ENCODE measurements at regions not wholly inside any gene's neighbourhood (a gene's known extent, or its start where the extent isn't known, plus 50 kb on each side); places are given as distances from the start of the nearest gene placed in this dataset.

GRCh38 chr10:124233546-124234138 is 140.2 kb upstream of the CHST15 start:
- Histone ChIP-seq H2BK5ac (ENCODE audit: low read length) (no peak overlapping the region), H3K9me3 (replicated peaks in 1 of 2; ENCODE audit: control insufficient read depth in 2 of 2, insufficient read depth in 1 of 2, low read depth in 1 of 2, low read length in 2 of 2) (peaks cover 0 to 15% of the 10 kb centered on the region in 2 donors), H2BK15ac (ENCODE audit: low read length) (no peak overlapping the region), H3K4ac (ENCODE audit: low read length) (no peak overlapping the region), H3K4me3 (ENCODE audit: low read length in 2 of 2) (no peak overlapping the region), H3K79me1 (ENCODE audit: low read depth, low read length) (no peaks in the 10 kb centered on the region), H3K4me1 (ENCODE audit: control insufficient read depth in 2 of 2, insufficient read depth in 1 of 2, low read depth in 1 of 2, low read length in 2 of 2) (no peaks in the 10 kb centered on the region), H3K4me2 (ENCODE audit: insufficient read depth, low read length, poor library complexity, severe bottlenecking) (no peak overlapping the region), H2AFZ (ENCODE audit: low read length) (no peak overlapping the region), H3K23ac (ENCODE audit: low read depth, low read length, poor library complexity) (no peak overlapping the region), H3K18ac (ENCODE audit: low read length) (peak overlapping the region; percentile 49), H2BK12ac (ENCODE audit: low read length) (no peak overlapping the region), H2BK120ac (ENCODE audit: low read depth, low read length) (no peak overlapping the region), H3K36me3 (replicated peaks in 1 of 2; ENCODE audit: control insufficient read depth in 2 of 2, insufficient read depth in 2 of 2, low read length in 2 of 2) (no peaks in the 10 kb centered on the region), H3K9ac (ENCODE audit: low read depth, low read length, poor library complexity) (no peak overlapping the region), H3K14ac (ENCODE audit: low read length) (peak overlapping the region; percentile 43), H3K27me3 (ENCODE audit: control insufficient read depth in 3 of 3, insufficient read depth in 3 of 3, low read depth in 1 of 3, low read length in 3 of 3) (no peaks in the 10 kb centered on the region), H2AK5ac (ENCODE audit: low read depth, low read length) (no peak overlapping the region), H3K27ac (replicated peaks; ENCODE audit: low read length) (no peak overlapping the region), H4K8ac (ENCODE audit: low read depth, low read length) (no peak overlapping the region), H4K91ac (ENCODE audit: low read depth, low read length, poor library complexity) (no peak overlapping the region)
- WGBS, 2 donors (ENCODE audit: extremely low coverage in 2 of 2, insufficient read length in 2 of 2, insufficient replicate concordance in 1 of 2) = no CpG with 5 or more reads among the region's 19 CpGs
- DNase-seq (ENCODE audit: low spot score) = no peak

- H3K9me3 ChIP-seq (replicated peaks in 1 of 2; ENCODE audit: control insufficient read depth in 2 of 2, insufficient read depth in 1 of 2, low read depth in 1 of 2, low read length in 2 of 2) = peaks cover 0 to 15% of the 10 kb centered on the region in 2 donors
- no peak overlapping the region for H2BK120ac ChIP-seq (ENCODE audit: low read depth, low read length)
These were observed 139.5 kb upstream of the CHST15 start for GRCh38 chr10:124232686-124233545.

GRCh38 chr10:124231168-124232155 is 138.1 kb upstream of the CHST15 start:
- no peaks in the 10 kb centered on the region for H3K79me1 ChIP-seq (ENCODE audit: low read depth, low read length)
- H2AFZ ChIP-seq (ENCODE audit: low read length) = no peak overlapping the region
- no peak overlapping the region for H3K23ac ChIP-seq (ENCODE audit: low read depth, low read length, poor library complexity)
- no peak overlapping the region for H3K27ac ChIP-seq (replicated peaks; ENCODE audit: low read length)
- H4K8ac ChIP-seq (ENCODE audit: low read depth, low read length) = no peak overlapping the region
- no peak overlapping the region for H3K9ac ChIP-seq (ENCODE audit: low read depth, low read length, poor library complexity)
- H3K36me3 ChIP-seq (replicated peaks in 1 of 2; ENCODE audit: control insufficient read depth in 2 of 2, insufficient read depth in 2 of 2, low read length in 2 of 2) = no peaks in the 10 kb centered on the region
- H3K4me1 ChIP-seq (ENCODE audit: control insufficient read depth in 2 of 2, insufficient read depth in 1 of 2, low read depth in 1 of 2, low read length in 2 of 2) = no peaks in the 10 kb centered on the region
- no CpG with 5 or more reads among the region's 8 CpGs for WGBS, 2 donors (ENCODE audit: extremely low coverage in 2 of 2, insufficient read length in 2 of 2, insufficient replicate concordance in 1 of 2)
- H2BK5ac ChIP-seq (ENCODE audit: low read length) = no peak overlapping the region
- no peak overlapping the region for H3K18ac ChIP-seq (ENCODE audit: low read length)
- H3K27me3 ChIP-seq (ENCODE audit: control insufficient read depth in 3 of 3, insufficient read depth in 3 of 3, low read depth in 1 of 3, low read length in 3 of 3) = no peaks in the 10 kb centered on the region
- no peak overlapping the region for H2BK15ac ChIP-seq (ENCODE audit: low read length)
- no peak overlapping the region for H3K14ac ChIP-seq (ENCODE audit: low read length)
- H4K91ac ChIP-seq (ENCODE audit: low read depth, low read length, poor library complexity) = no peak overlapping the region
- no peak overlapping the region for H2BK120ac ChIP-seq (ENCODE audit: low read depth, low read length)
- peaks cover 0 to 16% of the 10 kb centered on the region in 2 donors for H3K9me3 ChIP-seq (replicated peaks in 1 of 2; ENCODE audit: control insufficient read depth in 2 of 2, insufficient read depth in 1 of 2, low read depth in 1 of 2, low read length in 2 of 2)
- no peak overlapping the region for H3K4ac ChIP-seq (ENCODE audit: low read length)
- H2BK12ac ChIP-seq (ENCODE audit: low read length) = no peak overlapping the region
- DNase-seq (ENCODE audit: low spot score) = no peak
- H3K4me2 ChIP-seq (ENCODE audit: insufficient read depth, low read length, poor library complexity, severe bottlenecking) = no peak overlapping the region
- H3K4me3 ChIP-seq (ENCODE audit: low read length in 2 of 2) = no peak overlapping the region
- H2AK5ac ChIP-seq (ENCODE audit: low read depth, low read length) = no peak overlapping the region

More at GRCh38 chr10:124232686-124233545, 139.5 kb upstream of the CHST15 start:
- Histone ChIP-seq H3K4me3 (ENCODE audit: low read length in 2 of 2) (no peak overlapping the region), H3K4ac (ENCODE audit: low read length) (no peak overlapping the region), H2BK15ac (ENCODE audit: low read length) (no peak overlapping the region), H3K23ac (ENCODE audit: low read depth, low read length, poor library complexity) (no peak overlapping the region), H2BK12ac (ENCODE audit: low read length) (no peak overlapping the region), H4K8ac (ENCODE audit: low read depth, low read length) (no peak overlapping the region), H3K4me1 (ENCODE audit: control insufficient read depth in 2 of 2, insufficient read depth in 1 of 2, low read depth in 1 of 2, low read length in 2 of 2) (no peaks in the 10 kb centered on the region), H2BK5ac (ENCODE audit: low read length) (no peak overlapping the region), H3K14ac (ENCODE audit: low read length) (no peak overlapping the region), H3K36me3 (replicated peaks in 1 of 2; ENCODE audit: control insufficient read depth in 2 of 2, insufficient read depth in 2 of 2, low read length in 2 of 2) (no peaks in the 10 kb centered on the region), H3K27ac (replicated peaks; ENCODE audit: low read length) (no peak overlapping the region), H2AFZ (ENCODE audit: low read length) (no peak overlapping the region), H3K79me1 (ENCODE audit: low read depth, low read length) (no peaks in the 10 kb centered on the region), H4K91ac (ENCODE audit: low read depth, low read length, poor library complexity) (no peak overlapping the region), H2AK5ac (ENCODE audit: low read depth, low read length) (no peak overlapping the region), H3K9ac (ENCODE audit: low read depth, low read length, poor library complexity) (no peak overlapping the region), H3K4me2 (ENCODE audit: insufficient read depth, low read length, poor library complexity, severe bottlenecking) (no peak overlapping the region), H3K27me3 (ENCODE audit: control insufficient read depth in 3 of 3, insufficient read depth in 3 of 3, low read depth in 1 of 3, low read length in 3 of 3) (no peaks in the 10 kb centered on the region), H3K18ac (ENCODE audit: low read length) (no peak overlapping the region)
- no CpG with 5 or more reads among the region's 16 CpGs for WGBS, 2 donors (ENCODE audit: extremely low coverage in 2 of 2, insufficient read length in 2 of 2, insufficient replicate concordance in 1 of 2)
- DNase-seq (ENCODE audit: low spot score) = no peak

All from neuronal stem cell (in vitro differentiated cells).